H1 (cell line): ENCODE measurements at regions not wholly inside any gene's neighbourhood (a gene's known extent, or its start where the extent isn't known, plus 50 kb on each side); places are given as distances from the start of the nearest gene placed in this dataset.

Experiments
- CTCF ChIA-PET: fragments of 300-600 bp; sonication (Branson Sonifier 250); formaldehyde crosslinking; loops from one replicate; lab custom pipeline; 2021; ENCODE audit not compliant: partially characterized antibody; lab: Charles Lee
- POLR2A ChIA-PET: fragments of 300-600 bp; sonication (Branson Sonifier 250); formaldehyde crosslinking; loops from one replicate; lab custom pipeline; 2021; ENCODE audit warnings: inconsistent platforms; ENCODE audit not compliant: partially characterized antibody; lab: Charles Lee
- DNase-seq, 2 experiments: peaks; one replicate each; pipeline versions ENCODE4 v3.0.0 to v3.0.0-alpha.2; 2010 to 2022; ENCODE audit warnings: low spot score in 2 of 2, low read depth in 1 of 2, mixed read lengths in 1 of 2
- FAIRE-seq: peaks from 2 replicates; lab custom pipeline; 2011; peaks lifted over from hg19 to GRCh38; lab: Jason Lieb, UNC
- H2AFZ ChIP-seq: 2 replicates; pipeline ENCODE4 v1.8.1; 2012; ENCODE audit warnings: low read length, inconsistent platforms
- H2AK5ac ChIP-seq: 2 replicates; pipeline ENCODE4 v1.6.1; 2013; ENCODE audit warnings: low read depth, low read length
- H2BK120ac ChIP-seq: replicated peaks from 2 replicates; pipeline ENCODE3; 2013; ENCODE audit warnings: low read depth, low read length, inconsistent platforms
- H2BK12ac ChIP-seq: 2 replicates; pipeline ENCODE4 v1.6.1; 2013; ENCODE audit warnings: low read depth, low read length
- H2BK15ac ChIP-seq: 2 replicates; pipeline ENCODE4 v1.6.1; 2013; ENCODE audit warnings: low read length
- H2BK20ac ChIP-seq: 2 replicates; pipeline ENCODE4 v1.6.1; 2013; ENCODE audit warnings: low read length
- H2BK5ac ChIP-seq: 2 replicates; pipeline ENCODE4 v1.6.1; 2013; ENCODE audit warnings: low read depth, low read length
- H3K14ac ChIP-seq: 2 replicates; pipeline ENCODE4 v1.6.1; 2013; ENCODE audit warnings: inconsistent platforms; ENCODE audit not compliant: insufficient read length
- H3K18ac ChIP-seq: 2 replicates; pipeline ENCODE4 v1.6.1; 2013; ENCODE audit warnings: low read length; ENCODE audit errors: extremely low read depth
- H3K23ac ChIP-seq: 2 replicates; pipeline ENCODE4 v1.6.1; 2013; ENCODE audit warnings: inconsistent platforms; ENCODE audit not compliant: insufficient read length
- H3K23me2 ChIP-seq: 2 replicates; pipeline ENCODE4 v1.6.1; 2013; ENCODE audit warnings: low read depth, low read length
- H3K27ac ChIP-seq: 2 replicates; pipeline ENCODE4 v1.6.1; 2011; ENCODE audit warnings: low read depth, low read length, inconsistent platforms
- H3K27me3 ChIP-seq, 4 experiments: replicated peaks in 1 of 4; 1 replicate in 1 of 4; 2 replicates in 3 of 4; pipeline versions ENCODE4 v1.6.1 to v1.8.1; 2011 to 2013; ENCODE audit warnings: low read length in 3 of 4, mild to moderate bottlenecking in 3 of 4, inconsistent platforms in 2 of 4, mixed read lengths in 2 of 4, moderate library complexity in 1 of 4; ENCODE audit not compliant: control insufficient read depth in 3 of 4, insufficient read depth in 3 of 4; ENCODE audit errors: extremely low read depth in 1 of 4
- H3K36me3 ChIP-seq, 4 experiments: 2 replicates each; pipeline versions ENCODE4 v1.6.1 to v1.8.1; 2011 to 2013; ENCODE audit warnings: mild to moderate bottlenecking in 4 of 4, low read length in 3 of 4, moderate library complexity in 2 of 4, control low read depth in 1 of 4, inconsistent platforms in 1 of 4; ENCODE audit not compliant: insufficient read depth in 4 of 4, control insufficient read depth in 2 of 4
- H3K4ac ChIP-seq: replicated peaks from 2 replicates; pipeline ENCODE3; 2013; ENCODE audit warnings: low read length, low read depth, mixed read lengths, inconsistent platforms; ENCODE audit not compliant: insufficient read length
- H3K4me1 ChIP-seq, 4 experiments: replicated peaks in 1 of 4; 1 replicate in 1 of 4; 2 replicates in 3 of 4; pipeline versions ENCODE4 v1.6.1 to v1.8.1; 2011 to 2013; ENCODE audit warnings: low read length in 3 of 4, inconsistent platforms in 2 of 4, mixed read lengths in 1 of 4; ENCODE audit not compliant: insufficient read depth in 4 of 4, control insufficient read depth in 3 of 4
- H3K4me2 ChIP-seq, 2 experiments: 2 replicates each; pipeline versions ENCODE4 v1.6.1 to v1.8.1; 2011 to 2013; ENCODE audit warnings: low read depth in 2 of 2, low read length in 2 of 2, control low read depth in 1 of 2, inconsistent platforms in 1 of 2, mild to moderate bottlenecking in 1 of 2; ENCODE audit not compliant: insufficient read depth in 1 of 2
- H3K4me3 ChIP-seq, 4 experiments: fragments of 200-600, 300-600 bp in 1 of 4; sonication (generic), shearing (Covaris generic), sonication (Bioruptor Twin) in 1 of 4; 2 replicates each; pipeline versions ENCODE4 v1.5.1 to v1.8.1; 2011 to 2016; ENCODE audit warnings: low read length in 4 of 4, low read depth in 3 of 4, control low read depth in 2 of 4, inconsistent platforms in 2 of 4, mild to moderate bottlenecking in 2 of 4, mixed read lengths in 1 of 4, moderate library complexity in 1 of 4; ENCODE audit not compliant: insufficient read depth in 2 of 4; ENCODE audit errors: extremely low read depth in 1 of 4
- H3K56ac ChIP-seq: replicated peaks from 2 replicates; pipeline ENCODE3; 2013; ENCODE audit warnings: low read depth, mild to moderate bottlenecking, mixed read lengths, low read length, inconsistent platforms; ENCODE audit not compliant: insufficient read length
- H3K79me1 ChIP-seq: 2 replicates; pipeline ENCODE4 v1.6.1; 2013; ENCODE audit warnings: low read depth, low read length, control low read depth
- H3K79me2 ChIP-seq, 2 experiments: 2 replicates each; pipeline versions ENCODE4 v1.6.1 to v1.8.1; 2012 to 2013; ENCODE audit warnings: low read length in 2 of 2, mild to moderate bottlenecking in 2 of 2, inconsistent platforms in 1 of 2; ENCODE audit not compliant: insufficient read depth in 2 of 2, control insufficient read depth in 1 of 2
- H3K9ac ChIP-seq, 4 experiments: replicated peaks in 1 of 4; 1 replicate in 1 of 4; 2 replicates in 3 of 4; pipeline versions ENCODE4 v1.6.1 to v1.8.1; 2011 to 2013; ENCODE audit warnings: low read depth in 3 of 4, low read length in 3 of 4, control low read depth in 2 of 4, mild to moderate bottlenecking in 2 of 4, moderate library complexity in 2 of 4, inconsistent platforms in 1 of 4; ENCODE audit errors: extremely low read depth in 1 of 4
- H3K9me3 ChIP-seq, 2 experiments: 2 replicates each; pipeline versions ENCODE4 v1.6.1 to v1.8.1; 2012 to 2013; ENCODE audit warnings: mild to moderate bottlenecking in 2 of 2, moderate library complexity in 2 of 2, control low read depth in 1 of 2, inconsistent platforms in 1 of 2, low read depth in 1 of 2, low read length in 1 of 2, mixed read lengths in 1 of 2; ENCODE audit not compliant: insufficient read depth in 2 of 2
- H4K20me1 ChIP-seq, 2 experiments: replicated peaks in 1 of 2; 2 replicates each; pipeline versions ENCODE3 to v1.8.1; 2011 to 2013; ENCODE audit warnings: inconsistent platforms in 2 of 2, low read length in 2 of 2, mild to moderate bottlenecking in 1 of 2; ENCODE audit not compliant: insufficient read depth in 2 of 2, control insufficient read depth in 1 of 2
- H4K5ac ChIP-seq: 2 replicates; pipeline ENCODE4 v1.6.1; 2013; ENCODE audit warnings: low read length, low read depth, mixed read lengths, inconsistent platforms; ENCODE audit not compliant: insufficient read length
- H4K8ac ChIP-seq: 2 replicates; pipeline ENCODE4 v1.8.0; 2013; ENCODE audit warnings: mild to moderate bottlenecking, moderate library complexity, low read length, inconsistent platforms; ENCODE audit not compliant: insufficient read depth; ENCODE audit errors: extremely low read depth
- H4K91ac ChIP-seq: replicated peaks from 2 replicates; pipeline ENCODE3; 2013; ENCODE audit warnings: low read length, mixed read lengths, inconsistent platforms; ENCODE audit not compliant: insufficient read length
- CHD1 ChIP-seq: IDR thresholded peaks from 2 replicates; pipeline ENCODE4 v1.6.1; 2012; ENCODE audit warnings: low read depth, low read length, improper control_type of control experiment
- E2F6 ChIP-seq: IDR thresholded peaks from 2 replicates; pipeline ENCODE4 v1.6.1; 2012; ENCODE audit warnings: inconsistent platforms
- POU5F1 ChIP-seq: IDR thresholded peaks from 2 replicates; pipeline ENCODE4 v1.6.1; 2011; ENCODE audit warnings: low read depth, mild to moderate bottlenecking, low read length, moderate library complexity
- RBBP5 ChIP-seq: IDR thresholded peaks from 2 replicates; pipeline ENCODE4 v1.7.1; 2012; ENCODE audit warnings: low read depth, mild to moderate bottlenecking, inconsistent platforms, low read length, moderate library complexity, borderline replicate concordance
- RXRA ChIP-seq: IDR thresholded peaks from 2 replicates; pipeline ENCODE4 v1.6.1; 2011; ENCODE audit warnings: low read depth, mild to moderate bottlenecking, low read length, moderate library complexity; ENCODE audit not compliant: insufficient read depth
- WGBS, 2 experiments: shearing (Covaris generic) in 1 of 2; methylation state at CpG; one replicate each; pipeline versions ENCODE4 v1.1.6 to v1.1.7; 2013 to 2015; ENCODE audit warnings: low lambda C conversion rate in 2 of 2, mixed read lengths in 2 of 2, inconsistent platforms in 1 of 2, low coverage in 1 of 2, missing lambda C conversion rate in 1 of 2; ENCODE audit not compliant: insufficient replicate concordance in 2 of 2, insufficient coverage in 1 of 2, insufficient read length in 1 of 2; ENCODE audit errors: extremely low coverage in 1 of 2, missing lambda C conversion rate in 1 of 2; 5-methylcytosine and 5-hydroxymethylcytosine counted together
- TF ChIP-seq, protein P1 (sequence below): IDR thresholded peaks from 2 replicates; pipeline ENCODE4 v1.6.1; 2011; ENCODE audit warnings: low read depth, mild to moderate bottlenecking, low read length; ENCODE audit not compliant: insufficient read depth

DNA sequence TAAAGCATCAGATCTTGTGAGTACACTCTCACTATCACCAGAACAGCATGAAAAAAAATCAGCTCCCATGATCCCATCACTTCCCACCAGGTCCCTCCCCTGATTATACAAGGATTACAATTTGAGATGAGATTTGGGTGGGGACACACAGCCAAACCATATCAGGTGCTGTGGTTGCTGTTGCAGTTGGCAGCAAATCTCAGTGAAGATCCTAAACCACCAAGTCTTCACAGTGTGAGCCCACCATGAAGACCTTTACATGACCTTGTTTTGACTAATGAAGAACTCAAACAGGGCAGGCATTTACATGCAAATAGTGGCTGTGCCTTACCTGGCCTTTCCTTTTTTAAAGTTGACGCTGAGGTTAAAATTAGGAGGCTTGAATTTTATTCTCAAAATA lies 242.6 kb downstream of the ACTR3B start:
- Histone ChIP-seq H3K9ac (no peak overlapping the region), H2AFZ (no peak overlapping the region), H4K20me1 (no peaks in the 10 kb centered on the region), H3K4me2 (no peak overlapping the region; a peak in 1 of 4 replicates), H3K9me3 (peaks cover 12 to 17% of the 10 kb centered on the region in 2 experiments), H2BK12ac (no peak overlapping the region), H3K4ac (no peak overlapping the region), H3K4me1 (peaks cover 0 to 9% (median 4%) of the 10 kb centered on the region in 4 experiments; a peak in 2 of 7 replicates), H2BK120ac (peak overlapping the region; percentile 38), H3K4me3 (no peak overlapping the region), H3K27me3 (no peaks in the 10 kb centered on the region), H2BK20ac (no peak overlapping the region), H4K91ac (no peak overlapping the region), H3K27ac (no peak overlapping the region), H4K8ac (no peak overlapping the region), H2BK15ac (no peak overlapping the region), H3K23ac (no peak overlapping the region), H3K23me2 (no peaks in the 10 kb centered on the region), H2BK5ac (no peak overlapping the region), H3K79me2 (no peaks in the 10 kb centered on the region), H3K56ac (no peak overlapping the region), H2AK5ac (no peak overlapping the region), H3K36me3 (no peaks in the 10 kb centered on the region; a peak in 1 of 8 replicates), H3K18ac (no peak overlapping the region), H3K14ac (no peak overlapping the region), H4K5ac (no peak overlapping the region), H3K79me1 (no peaks in the 10 kb centered on the region)
- DNase-seq (no peak), FAIRE-seq (peak; percentile 78)
- 24% methylated on average over 1 of the region's 1 CpG; no CpG with 5 or more reads in 1 of the 2 experiments for WGBS, 2 experiments
- CTCF ChIA-PET = no interaction called here
- POLR2A ChIA-PET = no interaction called here
- no peak for TF ChIP-seq RBBP5
- TF ChIP-seq CHD1 = no peak
- TF ChIP-seq RXRA = peak; percentile 81; the same call in 1 of the 2 replicates
- TF ChIP-seq POU5F1 = peak; percentile 54; the same call in 1 of the 2 replicates
- TF ChIP-seq, protein P1, sequence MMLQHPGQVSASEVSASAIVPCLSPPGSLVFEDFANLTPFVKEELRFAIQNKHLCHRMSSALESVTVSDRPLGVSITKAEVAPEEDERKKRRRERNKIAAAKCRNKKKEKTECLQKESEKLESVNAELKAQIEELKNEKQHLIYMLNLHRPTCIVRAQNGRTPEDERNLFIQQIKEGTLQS = no peak
- TF ChIP-seq E2F6 = no peak
